GM19324 (cell line): ENCODE measurements at regions not wholly inside any gene's neighbourhood (a gene's known extent, or its start where the extent isn't known, plus 50 kb on each side); places are given as distances from the start of the nearest gene placed in this dataset.

Experiments used
- ATAC-seq: cut with Tn5 transposase; IDR thresholded peaks from one replicate; pipeline ENCODE4 v1.9.1; 2021; ENCODE audit warnings: mild to moderate bottlenecking, moderate library complexity; ENCODE audit not compliant: unreplicated experiment, low FRiP score

GRCh38 chr20:24289737-24290481 is 179.5 kb upstream of the SYNDIG1 start:
- ATAC-seq = no peak

DNA sequence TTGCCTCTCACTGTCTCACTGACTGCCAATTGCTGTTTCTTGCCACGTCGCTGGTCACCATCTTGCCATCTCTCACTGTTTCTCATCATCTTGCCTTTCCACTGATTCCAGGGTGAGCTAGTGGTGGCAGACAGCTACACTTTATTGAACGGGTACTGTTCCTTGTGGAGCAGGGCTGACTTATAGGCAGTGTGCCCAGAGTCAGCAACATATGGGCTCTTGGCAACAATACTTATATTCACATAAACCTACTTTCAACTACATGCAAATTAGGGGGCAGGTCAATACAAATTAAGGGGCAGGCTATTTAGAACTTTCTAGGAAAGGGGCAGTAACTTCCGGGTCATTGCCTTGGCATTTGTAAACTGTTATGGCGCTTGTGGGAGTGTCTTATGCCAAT is 186.2 kb upstream of the SYNDIG1 start:
- no peak for ATAC-seq

DNA sequence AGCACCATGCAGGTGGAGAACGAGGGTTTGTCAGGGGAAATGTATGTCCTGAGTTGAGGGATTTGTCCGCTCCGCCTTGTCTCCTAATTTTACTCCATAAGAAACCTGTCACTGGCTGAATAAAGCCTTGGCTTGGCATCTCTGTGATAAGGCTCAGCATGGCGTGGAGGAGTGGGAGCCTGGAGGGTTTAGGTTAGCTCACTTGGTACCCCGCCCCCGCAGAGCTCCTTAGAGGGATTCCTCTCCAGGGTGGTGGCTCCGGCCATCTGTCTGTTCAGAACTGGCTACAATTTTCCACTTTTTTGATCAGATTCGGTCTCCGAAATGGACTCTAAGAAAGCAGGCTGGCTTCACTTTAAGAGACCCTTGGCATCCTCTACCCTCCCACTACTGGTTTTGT is 192.2 kb upstream of the SYNDIG1 start:
- ATAC-seq = no peak

- ATAC-seq = no peak
Observed at GRCh38 chr20:24275946-24276705, 193.3 kb upstream of the SYNDIG1 start.

- ATAC-seq = no peak
Observed at GRCh38 chr20:24273251-24273650, 196.2 kb upstream of the SYNDIG1 start.

- ATAC-seq = no peak
Observed at GRCh38 chr20:24261351-24261750, 208.1 kb upstream of the SYNDIG1 start.

DNA sequence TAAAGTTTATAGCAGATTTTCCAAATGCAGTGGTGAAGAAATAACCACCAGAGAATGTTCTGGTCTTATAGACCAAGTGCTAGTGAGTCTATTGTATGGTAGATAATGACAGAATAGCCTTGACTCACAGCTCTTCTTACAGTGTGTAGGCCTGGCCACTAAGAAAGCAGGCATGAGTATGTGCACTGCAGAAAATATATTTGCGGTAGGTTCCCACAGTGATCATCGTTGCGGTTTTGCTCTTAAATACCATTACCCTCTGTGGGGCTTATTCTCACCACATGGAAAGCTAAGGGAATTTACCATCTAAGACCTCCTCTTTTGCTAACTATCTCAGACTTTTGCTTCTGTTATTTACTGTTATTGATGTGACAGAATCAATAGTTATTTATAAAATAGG is 212.3 kb upstream of the SYNDIG1 start:
- no peak for ATAC-seq

DNA sequence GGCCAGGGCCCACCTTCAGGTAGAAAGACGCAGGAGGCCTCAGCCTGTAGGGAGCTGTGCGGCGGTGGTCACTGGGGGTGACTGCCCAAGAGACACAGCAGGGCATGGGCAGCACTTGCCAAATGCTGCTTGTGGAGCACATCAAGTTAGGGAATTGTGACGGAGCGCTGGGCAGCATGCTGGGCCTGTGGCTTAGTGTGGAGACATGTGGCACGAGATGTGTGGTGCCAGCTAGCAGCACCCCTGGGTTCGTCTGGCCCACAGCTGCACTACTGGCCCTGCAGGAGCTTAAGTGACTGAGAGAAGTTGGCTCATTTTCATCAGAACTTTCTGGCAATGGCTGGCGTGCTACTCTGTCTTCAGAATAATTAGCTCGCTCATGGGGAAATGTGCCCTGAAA is 213.1 kb upstream of the SYNDIG1 start:
- no peak for ATAC-seq

DNA sequence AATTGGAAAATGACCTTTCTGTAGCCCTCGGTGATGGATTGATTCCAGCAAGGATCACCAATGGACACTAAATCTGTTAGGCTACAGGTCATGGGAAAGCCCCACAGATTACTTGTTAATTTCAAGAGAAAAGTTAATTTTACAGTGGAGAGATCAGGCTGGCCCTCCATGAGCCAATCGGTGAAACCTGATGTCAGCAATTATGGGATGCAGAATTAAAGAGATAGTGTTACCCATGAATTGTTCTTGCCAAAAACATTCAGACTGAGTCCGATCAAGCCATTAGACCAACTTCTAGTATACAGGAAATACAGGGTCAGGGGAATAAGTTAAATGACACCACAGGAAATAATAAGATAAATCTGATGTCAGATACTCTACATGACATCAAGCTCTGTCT is 214.9 kb upstream of the SYNDIG1 start:
- no peak for ATAC-seq

- ATAC-seq = no peak
Observed at GRCh38 chr20:24253321-24253720, 216.1 kb upstream of the SYNDIG1 start.

- no peak for ATAC-seq
Observed at GRCh38 chr20:24245094-24245493, 224.3 kb upstream of the SYNDIG1 start.

GRCh38 chr20:24242763-24243162 is 226.7 kb upstream of the SYNDIG1 start:
- ATAC-seq = no peak

GRCh38 chr20:24241466-24241865 is 228.0 kb upstream of the SYNDIG1 start:
- no peak for ATAC-seq

DNA sequence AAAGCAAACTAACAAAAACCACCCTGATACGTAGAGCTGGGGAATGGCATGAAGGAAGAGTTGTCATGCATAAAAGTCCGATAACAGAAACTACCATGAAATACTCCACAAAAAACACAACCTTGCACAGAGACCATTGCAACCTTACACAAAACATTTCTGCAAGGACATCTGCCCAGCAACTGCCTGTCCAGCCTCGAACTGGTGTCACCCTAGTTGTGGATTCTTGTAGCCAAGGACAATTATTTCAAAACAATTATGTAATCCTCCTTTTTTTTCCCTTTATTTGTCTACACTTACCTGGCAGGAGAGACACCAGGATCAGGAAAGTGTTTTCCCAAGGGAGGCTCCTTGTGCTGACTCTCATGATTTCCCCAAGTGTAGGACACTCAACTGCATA is 232.5 kb upstream of the SYNDIG1 start:
- ATAC-seq = no peak

- ATAC-seq = no peak
Observed at GRCh38 chr20:24236201-24236600, 233.2 kb upstream of the SYNDIG1 start.

GRCh38 chr20:24235296-24236175 is 233.9 kb upstream of the SYNDIG1 start:
- ATAC-seq = no peak

DNA sequence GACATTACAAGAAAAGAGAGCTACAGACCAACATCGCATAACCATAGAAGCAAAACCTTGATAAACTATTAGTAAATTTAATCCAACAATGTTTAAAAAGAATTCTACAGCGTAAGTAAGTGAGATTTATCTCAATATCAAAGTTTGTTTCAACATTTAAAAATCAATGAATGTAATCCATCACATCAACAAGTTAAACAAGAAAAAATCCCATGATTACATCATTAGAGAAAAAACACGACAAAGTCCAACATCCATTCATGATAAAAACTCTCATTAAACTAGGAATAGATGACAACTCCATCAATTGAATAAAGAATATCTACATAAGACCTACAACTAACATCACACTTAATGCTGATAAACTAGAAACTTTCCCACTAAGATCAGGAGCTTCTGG is 239.0 kb upstream of the GGTLC1 start:
- no peak for ATAC-seq

- ATAC-seq = no peak
Observed at GRCh38 chr20:24212494-24212893, 223.9 kb upstream of the GGTLC1 start.

- ATAC-seq = no peak
Observed at GRCh38 chr20:24211972-24212371, 223.4 kb upstream of the GGTLC1 start.

DNA sequence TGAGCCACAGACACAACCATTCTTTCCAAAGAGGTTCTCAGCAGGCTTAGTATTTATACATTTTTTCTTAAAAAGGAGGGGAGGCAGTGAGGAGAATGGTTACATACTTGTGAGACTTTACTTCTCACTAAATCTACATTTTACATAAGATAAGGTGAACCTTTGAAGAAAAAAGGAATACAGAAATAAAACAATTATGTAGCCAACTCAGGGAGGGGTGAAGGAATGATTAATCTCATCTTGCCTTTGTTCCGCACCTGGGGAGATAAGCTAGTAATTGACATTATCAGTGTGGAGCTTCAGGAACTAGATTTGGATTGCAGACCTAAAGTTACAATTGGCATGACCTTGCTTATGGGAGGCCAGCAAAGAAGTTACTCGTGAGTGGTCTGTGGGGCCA is 221.8 kb upstream of the GGTLC1 start:
- no peak for ATAC-seq

DNA sequence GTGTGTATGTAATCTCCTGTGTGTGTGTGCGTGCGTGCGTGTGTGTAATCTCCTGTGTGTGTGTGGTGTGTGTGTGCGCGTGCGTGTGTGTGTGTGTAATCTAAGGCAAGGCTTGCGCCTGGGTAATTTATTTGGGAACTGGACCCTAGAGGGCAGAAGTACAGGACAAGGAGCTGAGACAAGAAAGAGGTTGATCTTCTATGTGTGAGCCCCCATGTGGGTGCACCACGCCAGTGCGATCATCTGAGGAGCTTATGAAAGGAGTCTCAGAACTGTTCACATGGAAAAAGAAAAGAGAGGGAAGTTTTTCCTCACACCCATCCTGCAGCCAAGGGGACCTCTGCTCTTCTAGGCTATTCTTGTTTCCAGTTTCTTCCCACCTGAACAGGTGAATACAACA is 220.1 kb upstream of the GGTLC1 start:
- no peak for ATAC-seq
